Lower leg skin (tissue), 3 donors: ENCODE measurements at regions not wholly inside any gene's neighbourhood (a gene's known extent, or its start where the extent isn't known, plus 50 kb on each side); places are given as distances from the start of the nearest gene placed in this dataset.

Experiments used
- CTCF ChIP-seq, 3 donors: fragments of 450-650 bp; IDR thresholded peaks; one replicate each; pipeline ENCODE4 v1.5.1; 2016; ENCODE audit warnings: antibody characterized with exemption in 3 of 3, mild to moderate bottlenecking in 3 of 3, moderate library complexity in 2 of 3
- POLR2A ChIP-seq, 2 donors: fragments of 450-650 bp; IDR thresholded peaks; one replicate each; pipeline ENCODE4 v1.6.1; 2016 to 2017; ENCODE audit warnings: antibody characterized with exemption in 2 of 2, mild to moderate bottlenecking in 1 of 2, moderate library complexity in 1 of 2

GRCh38 chr7:26447116-26447515, 155.5 kb downstream of the SNX10 start:
- TF ChIP-seq CTCF (IDR thresholded peaks at IDR 0.05) (no peak), POLR2A (IDR thresholded peaks at IDR 0.05) (no peak)
